Fibroblast of the conjunctiva (primary cell): ENCODE measurements at regions not wholly inside any gene's neighbourhood (a gene's known extent, or its start where the extent isn't known, plus 50 kb on each side); places are given as distances from the start of the nearest gene placed in this dataset.
"Not testable (repeated sequence)": the region's sequence is repeated elsewhere in the genome, so short reads cannot be mapped to it uniquely, and the experiment has no call there.

Source experiments
- DNase-seq: peaks from one replicate; pipeline ENCODE4 v3.0.0-alpha.2; 2010; ENCODE audit warnings: low read depth

- no peak for DNase-seq
Measured at GRCh38 chr10:78342827-78343653, 309.4 kb downstream of the RPS24 start.

DNA sequence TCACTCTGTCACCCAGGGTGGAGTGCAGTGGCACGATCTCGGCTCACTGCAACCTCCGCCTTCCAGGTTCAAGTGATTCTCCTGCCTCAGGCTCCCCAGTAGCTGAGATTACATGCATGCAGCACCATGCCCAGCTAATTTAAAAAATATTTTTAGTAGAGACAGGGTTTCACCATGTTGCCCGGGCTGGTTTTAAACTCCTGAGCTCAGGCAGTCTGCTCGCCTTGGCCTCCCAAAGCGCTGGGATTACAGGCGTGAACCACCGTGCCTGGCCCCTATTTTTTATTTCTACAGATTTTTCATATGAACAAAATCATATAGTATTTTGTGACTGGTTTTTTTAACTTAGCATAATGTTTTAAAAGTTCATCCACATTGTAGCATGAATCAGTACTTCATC lies 310.6 kb downstream of the RPS24 start:
- DNase-seq, result not testable (repeated sequence)

GRCh38 chr10:78345515-78345914 lies 311.9 kb downstream of the RPS24 start:
- DNase-seq, result not testable (repeated sequence)

DNA sequence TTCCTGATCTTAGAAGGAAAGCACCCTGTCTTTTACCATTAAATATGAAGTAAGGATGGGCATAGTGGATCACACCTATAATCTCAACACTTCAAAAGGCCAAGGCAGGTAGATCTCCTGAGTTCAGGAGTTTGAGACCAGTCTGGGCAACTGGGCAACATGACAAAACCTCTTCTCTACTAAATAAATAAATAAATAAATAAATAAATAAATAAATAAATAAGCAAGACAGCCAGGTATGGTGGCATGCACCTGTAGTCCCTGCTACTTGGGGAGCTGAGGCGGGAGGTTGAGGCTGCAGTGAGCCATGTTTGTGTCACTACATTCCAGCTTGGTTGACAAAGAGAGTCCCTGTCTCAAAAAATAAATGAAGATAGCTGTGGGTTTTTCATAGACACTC lies 313.1 kb downstream of the RPS24 start:
- no peak for DNase-seq

GRCh38 chr10:78348411-78349164 lies 314.9 kb downstream of the RPS24 start:
- DNase-seq, result no peak

DNA sequence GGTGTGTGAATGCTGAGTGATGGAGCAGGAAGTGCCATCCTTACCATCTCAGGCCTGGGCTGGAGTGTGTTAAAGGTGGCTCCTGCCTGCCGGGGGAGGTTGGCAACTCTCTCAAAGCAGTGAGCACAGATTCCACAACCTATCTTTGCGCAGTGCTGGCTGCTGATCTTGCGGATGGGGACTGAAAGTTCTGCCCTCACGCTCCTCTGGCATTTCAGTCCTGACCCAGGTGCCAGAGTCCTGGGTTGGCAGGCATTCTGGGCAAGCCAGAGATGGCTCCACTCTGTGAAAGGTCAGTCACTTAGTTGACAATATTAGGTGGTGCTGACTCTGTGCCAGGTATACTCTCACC lies 315.5 kb downstream of the RPS24 start:
- no peak for DNase-seq

DNA sequence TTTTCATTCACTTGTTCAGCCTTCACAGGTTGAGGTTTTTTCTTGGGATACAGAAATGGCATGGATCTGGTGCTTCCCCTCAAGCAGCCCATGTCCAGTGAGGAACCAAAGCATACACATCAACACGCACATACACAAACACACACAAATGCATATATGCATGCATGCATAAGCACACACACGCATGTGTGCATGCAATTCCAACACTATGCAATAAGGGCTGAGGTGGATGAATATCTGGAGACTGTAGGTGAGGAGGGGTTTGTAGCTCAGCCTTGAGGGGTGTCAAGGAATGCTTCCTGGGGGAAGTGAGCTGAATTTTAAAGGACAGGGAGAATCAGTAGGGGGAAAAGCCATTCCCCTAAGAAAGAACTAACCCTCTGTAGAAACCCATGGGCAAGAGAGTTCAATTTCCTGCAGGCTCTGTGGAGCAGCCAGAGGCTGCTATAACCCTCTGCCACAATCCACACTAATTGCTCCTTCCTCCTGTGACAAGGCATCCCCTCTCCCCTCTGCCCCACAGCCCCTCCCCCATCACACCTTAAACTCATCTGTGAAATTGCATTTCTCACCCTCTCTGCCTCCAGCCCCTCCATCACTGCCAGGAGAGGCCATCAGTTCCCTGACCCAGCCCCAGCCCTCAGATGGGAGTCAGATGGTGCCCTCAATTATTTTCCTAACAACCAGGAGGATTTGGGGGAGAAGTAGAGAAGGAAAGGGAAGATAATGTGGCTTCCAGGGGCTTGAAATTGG lies 316.4 kb downstream of the RPS24 start:
- DNase-seq, result no peak

- DNase-seq, result no peak
Measured at GRCh38 chr10:78351283-78351682, 317.6 kb downstream of the RPS24 start.

- DNase-seq, result no peak
Measured at GRCh38 chr10:78351809-78352208, 318.1 kb downstream of the RPS24 start.

GRCh38 chr10:78353636-78354035 lies 320.0 kb downstream of the RPS24 start:
- no peak for DNase-seq

DNA sequence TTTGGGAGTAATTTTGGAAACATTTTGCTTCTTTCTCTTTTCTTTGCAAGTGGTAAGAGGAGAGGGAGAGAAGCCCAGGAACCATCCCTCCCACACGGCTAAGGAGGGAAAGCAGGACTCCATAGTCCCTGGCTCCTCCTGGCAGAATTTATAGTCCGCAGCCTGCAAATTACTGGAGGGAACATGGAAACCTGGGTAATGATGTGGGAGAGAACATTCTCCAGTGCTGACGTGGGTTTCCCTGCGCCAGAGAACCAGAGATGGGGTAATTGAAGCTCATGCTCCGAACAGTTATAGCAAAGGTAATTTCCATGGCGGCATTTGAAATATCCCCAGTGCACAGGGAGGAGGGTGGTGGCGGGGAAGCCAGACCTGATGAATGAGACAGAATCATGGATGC lies 320.4 kb downstream of the RPS24 start:
- no peak for DNase-seq

DNA sequence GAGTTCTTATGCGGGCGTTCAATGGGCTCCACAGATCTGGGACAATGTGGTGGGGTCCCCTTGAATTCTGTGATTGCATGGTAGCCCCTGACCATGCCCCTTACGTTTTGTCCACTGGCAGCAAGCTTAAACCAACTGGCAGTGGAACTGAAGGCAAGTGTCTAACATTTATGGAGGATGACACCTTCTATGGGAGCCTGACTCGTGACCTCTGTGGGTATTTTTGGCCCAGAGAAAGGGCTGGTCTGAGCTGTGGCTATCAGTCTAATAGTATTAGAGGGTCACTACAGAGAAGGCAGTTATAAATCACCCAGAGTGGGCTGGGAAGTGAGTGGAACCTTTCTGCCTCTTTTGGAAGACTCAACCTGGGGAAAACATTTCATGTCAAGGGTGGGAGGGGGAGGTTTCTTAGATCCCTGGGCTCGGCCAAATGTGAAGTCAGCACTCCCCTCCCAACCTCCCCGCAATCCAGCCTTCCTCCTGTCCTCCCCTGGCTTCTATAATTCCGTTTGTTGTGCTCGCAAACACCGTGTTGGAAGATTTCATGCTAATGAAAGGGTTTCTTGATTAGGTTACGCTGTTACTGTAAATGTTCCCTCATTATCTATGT lies 322.7 kb downstream of the RPS24 start:
- DNase-seq, result no peak

GRCh38 chr10:78357141-78358063 lies 323.7 kb downstream of the RPS24 start:
- DNase-seq, result no peak

DNA sequence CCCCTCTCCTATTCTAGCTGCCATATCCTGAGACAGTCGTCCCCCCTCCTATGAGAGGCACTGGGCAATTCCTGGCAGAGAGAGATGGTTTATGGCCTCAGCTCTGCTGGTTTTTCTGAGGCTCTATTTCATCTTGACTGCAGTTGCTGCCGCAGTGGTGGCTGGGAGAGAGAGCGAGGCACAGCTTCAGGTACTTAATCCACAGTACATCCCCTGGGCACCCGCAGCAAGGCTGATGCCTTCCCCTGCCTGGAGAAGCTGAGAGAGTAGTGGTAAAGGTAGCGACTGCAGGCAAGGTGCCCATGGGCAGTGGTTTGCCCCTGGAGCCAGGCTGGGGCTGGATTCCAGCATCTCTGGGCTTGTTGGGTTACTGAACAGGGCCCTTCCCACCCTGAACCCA lies 324.7 kb downstream of the RPS24 start:
- no peak for DNase-seq

GRCh38 chr10:78358982-78359381 lies 325.3 kb downstream of the RPS24 start:
- DNase-seq, result no peak

DNA sequence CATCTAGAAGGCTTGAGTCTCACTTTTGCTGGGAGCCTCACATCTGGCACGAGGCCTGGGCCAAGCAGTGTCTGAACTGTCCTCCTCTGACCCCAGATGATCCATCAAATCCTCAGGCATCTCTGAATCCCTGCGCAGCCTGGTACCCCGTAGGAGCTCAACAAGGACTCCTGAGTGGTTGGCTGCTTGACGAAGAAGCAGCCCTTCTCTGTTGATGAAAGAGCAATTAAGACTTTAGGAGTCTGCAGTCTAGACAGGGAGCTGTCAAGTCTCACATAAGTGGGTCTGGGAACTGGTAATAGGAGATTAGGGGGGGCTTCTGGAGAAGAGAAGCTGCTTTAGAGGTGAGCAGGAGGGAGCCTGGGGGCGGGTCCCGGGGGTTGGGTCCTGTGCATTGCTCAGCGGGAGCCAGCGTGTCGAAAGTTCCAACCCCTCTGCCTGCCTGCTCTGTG lies 326.0 kb downstream of the RPS24 start:
- no peak for DNase-seq

- no peak for DNase-seq
Measured at GRCh38 chr10:78360284-78360683, 326.6 kb downstream of the RPS24 start.

GRCh38 chr10:78361031-78361430 lies 327.4 kb downstream of the RPS24 start:
- no peak for DNase-seq

- no peak for DNase-seq
Measured at GRCh38 chr10:78362406-78363022, 328.9 kb downstream of the RPS24 start.

- no peak for DNase-seq
Measured at GRCh38 chr10:78363190-78363589, 329.5 kb downstream of the RPS24 start.

- DNase-seq, result no peak
Measured at GRCh38 chr10:78365694-78366093, 332.0 kb downstream of the RPS24 start.
